H9 (cell line): ENCODE measurements at regions not wholly inside any gene's neighbourhood (a gene's known extent, or its start where the extent isn't known, plus 50 kb on each side); places are given as distances from the start of the nearest gene placed in this dataset.
A peak's percentile ranks its signal among the peaks of the same experiment; 100 is the strongest.

Source experiments
- DNase-seq: peaks from one replicate; pipeline ENCODE4 v3.0.0-alpha.2; 2017
- H2AFZ ChIP-seq: one replicate; pipeline ENCODE4 v1.6.1; 2013; ENCODE audit warnings: mild to moderate bottlenecking, low read length, control low read depth, moderate library complexity
- H2AK5ac ChIP-seq: 2 replicates; pipeline ENCODE4 v1.6.1; 2013; ENCODE audit warnings: low read length, control low read depth, mixed read lengths; ENCODE audit not compliant: insufficient read length
- H2BK120ac ChIP-seq: one replicate; pipeline ENCODE4 v1.6.1; 2013; ENCODE audit warnings: low read depth, mild to moderate bottlenecking, low read length, control low read depth, inconsistent platforms; ENCODE audit not compliant: poor library complexity, severe bottlenecking
- H2BK12ac ChIP-seq: 2 replicates; pipeline ENCODE4 v1.6.1; 2013; ENCODE audit warnings: low read length, control low read depth, mixed read lengths, low read depth; ENCODE audit not compliant: insufficient read length
- H2BK15ac ChIP-seq: 2 replicates; pipeline ENCODE4 v1.6.1; 2013; ENCODE audit warnings: low read depth, low read length, control low read depth
- H2BK20ac ChIP-seq: one replicate; pipeline ENCODE4 v1.6.1; 2013; ENCODE audit warnings: low read depth, mild to moderate bottlenecking, low read length, control low read depth, inconsistent platforms; ENCODE audit not compliant: poor library complexity, severe bottlenecking
- H2BK5ac ChIP-seq: 2 replicates; pipeline ENCODE4 v1.6.1; 2013; ENCODE audit warnings: low read length, control low read depth, mixed read lengths; ENCODE audit not compliant: insufficient read length
- H3K14ac ChIP-seq: 2 replicates; pipeline ENCODE4 v1.6.1; 2013; ENCODE audit warnings: low read length, control low read depth; ENCODE audit not compliant: insufficient read depth
- H3K18ac ChIP-seq: 2 replicates; pipeline ENCODE4 v1.6.1; 2013; ENCODE audit warnings: low read depth, mild to moderate bottlenecking, mixed read lengths, low read length, control low read depth; ENCODE audit not compliant: insufficient read length
- H3K23ac ChIP-seq: 2 replicates; pipeline ENCODE4 v1.6.1; 2013; ENCODE audit warnings: low read length, control low read depth, mixed read lengths, low read depth; ENCODE audit not compliant: insufficient read length
- H3K23me2 ChIP-seq: 2 replicates; pipeline ENCODE4 v1.6.1; 2013; ENCODE audit warnings: low read depth, mild to moderate bottlenecking, mixed read lengths, low read length, control low read depth; ENCODE audit not compliant: insufficient read length, poor library complexity, severe bottlenecking
- H3K27ac ChIP-seq: 2 replicates; pipeline ENCODE4 v1.5.1; 2013; ENCODE audit warnings: low read length, control low read depth, mixed read lengths, low read depth; ENCODE audit not compliant: insufficient read length
- H3K27me3 ChIP-seq: 2 replicates; pipeline ENCODE4 v1.6.1; 2013; ENCODE audit warnings: low read length, control low read depth, inconsistent platforms; ENCODE audit not compliant: insufficient read depth
- H3K4ac ChIP-seq: 2 replicates; pipeline ENCODE4 v1.6.1; 2013; ENCODE audit warnings: low read depth, mild to moderate bottlenecking, control low read depth, inconsistent platforms, low read length, moderate library complexity
- H3K4me1 ChIP-seq: 2 replicates; pipeline ENCODE4 v1.6.1; 2013; ENCODE audit warnings: low read length, control low read depth, inconsistent platforms; ENCODE audit not compliant: insufficient read depth
- H3K4me2 ChIP-seq: 2 replicates; pipeline ENCODE4 v1.6.1; 2013; ENCODE audit warnings: low read length, control low read depth, mixed read lengths; ENCODE audit not compliant: insufficient read length, insufficient read depth
- H3K56ac ChIP-seq: 2 replicates; pipeline ENCODE4 v1.6.1; 2013; ENCODE audit warnings: low read depth, mild to moderate bottlenecking, mixed read lengths, low read length, control low read depth; ENCODE audit not compliant: insufficient read length
- H3K79me1 ChIP-seq: 2 replicates; pipeline ENCODE4 v1.6.1; 2013; ENCODE audit warnings: low read depth, mild to moderate bottlenecking, moderate library complexity, low read length, control low read depth, inconsistent platforms; ENCODE audit not compliant: insufficient read depth, poor library complexity, severe bottlenecking
- H3K79me2 ChIP-seq: 2 replicates; pipeline ENCODE4 v1.6.1; 2013; ENCODE audit warnings: low read length, control low read depth, inconsistent platforms; ENCODE audit not compliant: insufficient read depth
- H3K9ac ChIP-seq: 2 replicates; pipeline ENCODE4 v1.6.1; 2013; ENCODE audit warnings: low read length, control low read depth, mixed read lengths; ENCODE audit not compliant: insufficient read length; ENCODE audit errors: extremely low read depth
- H3K9me3 ChIP-seq: one replicate; pipeline ENCODE4 v1.6.1; 2013; ENCODE audit warnings: low read depth, low read length, inconsistent platforms; ENCODE audit not compliant: control insufficient read depth
- H3T11ph ChIP-seq: one replicate; pipeline ENCODE4 v1.6.1; 2013; ENCODE audit warnings: mild to moderate bottlenecking, low read length, control low read depth, inconsistent platforms
- H4K20me1 ChIP-seq: one replicate; pipeline ENCODE4 v1.6.1; 2013; ENCODE audit not compliant: control insufficient read depth, insufficient read length, insufficient read depth
- H4K5ac ChIP-seq: 2 replicates; pipeline ENCODE4 v1.6.1; 2013; ENCODE audit warnings: low read depth, mild to moderate bottlenecking, mixed read lengths, low read length, control low read depth; ENCODE audit not compliant: insufficient read length
- H4K8ac ChIP-seq: replicated peaks from 2 replicates; pipeline ENCODE4 v1.6.1; 2013; ENCODE audit warnings: low read length, control low read depth, mixed read lengths, low read depth; ENCODE audit not compliant: insufficient read length
- H4K91ac ChIP-seq: 2 replicates; pipeline ENCODE4 v1.6.1; 2013; ENCODE audit warnings: low read depth, mild to moderate bottlenecking, moderate library complexity, mixed read lengths, low read length, control low read depth; ENCODE audit not compliant: insufficient read length
- H3K27ac Mint-ChIP-seq, 3 experiments: 2 replicates in 2 of 3; 3 replicates in 1 of 3; pipeline ENCODE4 v1.8.0; 2020 to 2021; ENCODE audit warnings: mixed read lengths in 3 of 3, mild to moderate bottlenecking in 1 of 3, moderate library complexity in 1 of 3
- H3K27me3 Mint-ChIP-seq: 2 replicates; pipeline ENCODE4 v1.8.0; 2021; ENCODE audit warnings: low read depth, mild to moderate bottlenecking, moderate library complexity, mixed read lengths
- H3K36me3 Mint-ChIP-seq, 3 experiments: 2 replicates in 2 of 3; 3 replicates in 1 of 3; pipeline ENCODE4 v1.8.0; 2020 to 2021; ENCODE audit warnings: low read depth in 3 of 3, mixed read lengths in 3 of 3; ENCODE audit not compliant: insufficient read depth in 1 of 3
- H3K4me1 Mint-ChIP-seq, 2 experiments: 2 replicates each; pipeline ENCODE4 v1.8.0; 2020; ENCODE audit warnings: mixed read lengths in 2 of 2
- H3K4me3 Mint-ChIP-seq, 2 experiments: 2 replicates in 1 of 2; 3 replicates in 1 of 2; pipeline ENCODE4 v1.8.0; 2020 to 2021; ENCODE audit warnings: mild to moderate bottlenecking in 2 of 2, mixed read lengths in 2 of 2, moderate library complexity in 1 of 2
- H3K9me3 Mint-ChIP-seq, 2 experiments: 2 replicates in 1 of 2; 3 replicates in 1 of 2; pipeline ENCODE4 v1.8.0; 2020; ENCODE audit warnings: mild to moderate bottlenecking in 2 of 2, mixed read lengths in 2 of 2, moderate library complexity in 1 of 2
- CTCF ChIP-seq: fragments of 200-600 bp; sonication (generic); conservative IDR thresholded peaks from 3 replicates; pipeline ENCODE4 v1.8.0; 2021; ENCODE audit warnings: antibody characterized with exemption, mild to moderate bottlenecking
- WGBS: extraction: QIAGEN DNeasy Blood & Tissue Kit; methylation state at CpG from one replicate; pipeline ENCODE4 v1.1.7; 2013; ENCODE audit warnings: missing lambda C conversion rate, low lambda C conversion rate, mixed read lengths; ENCODE audit not compliant: insufficient read length; ENCODE audit errors: extremely low coverage; 5-methylcytosine and 5-hydroxymethylcytosine counted together

GRCh38 chr20:63082308-63082938 is 75.7 kb upstream of the BHLHE23 start:
- Histone ChIP-seq H3K79me2 (no peaks in the 10 kb centered on the region), H4K8ac (no peak overlapping the region), H2BK120ac (no peak overlapping the region), H3K23me2 (no peaks in the 10 kb centered on the region), H2AK5ac (no peak overlapping the region), H3K79me1 (no peaks in the 10 kb centered on the region), H2BK12ac (no peak overlapping the region), H2AFZ (no peak overlapping the region), H2BK20ac (no peak overlapping the region), H3K23ac (no peak overlapping the region), H3K4ac (no peak overlapping the region), H3K4me1 (no peaks in the 10 kb centered on the region), H2BK15ac (no peak overlapping the region), H4K5ac (no peak overlapping the region), H3K27ac (no peak overlapping the region), H3K18ac (no peak overlapping the region), H3K9ac (no peak overlapping the region), H3K14ac (no peak overlapping the region), H3K9me3 (no peaks in the 10 kb centered on the region), H3T11ph (no peak overlapping the region), H3K4me2 (no peak overlapping the region), H4K91ac (no peak overlapping the region), H3K27me3 (no peaks in the 10 kb centered on the region), H2BK5ac (no peak overlapping the region), H4K20me1 (no peaks in the 10 kb centered on the region), H3K56ac (no peak overlapping the region)
- no peak for TF ChIP-seq CTCF
- H3K27ac Mint-ChIP-seq = no peak overlapping the region
- no CpG with 5 or more reads among the region's 15 CpGs for WGBS
- H3K4me1 Mint-ChIP-seq = peaks cover 2 to 5% of the 10 kb centered on the region in 2 experiments; a peak in 3 of 4 replicates
- peak; percentile 66 for DNase-seq
- H3K9me3 Mint-ChIP-seq = peaks cover 7 to 8% of the 10 kb centered on the region in 2 experiments; a peak in 4 of 5 replicates
- no peaks in the 10 kb centered on the region; a peak in 1 of 7 replicates for H3K36me3 Mint-ChIP-seq
- H3K4me3 Mint-ChIP-seq = no peak overlapping the region
- H3K27me3 Mint-ChIP-seq = peaks cover 45% of the 10 kb centered on the region
